ENCODE measurements at regions not wholly inside any gene's neighbourhood (a gene's known extent, or its start where the extent isn't known, plus 50 kb on each side); places are given as distances from the start of the nearest gene placed in this dataset.

- H3K9me3 ChIP-seq, result no peaks in the 10 kb centered on the region
- WGBS, result 76% methylated on average over 5 of the region's 5 CpGs
- H3K36me3 ChIP-seq, result no peaks in the 10 kb centered on the region
- DNase-seq (ENCODE audit: low spot score in 2 of 2), result no peak
- H3K4me1 ChIP-seq, result no peaks in the 10 kb centered on the region
- H3K27ac ChIP-seq, result no peak overlapping the region
- no peaks in the 10 kb centered on the region for H3K27me3 ChIP-seq
- no peak overlapping the region for H3K4me3 ChIP-seq
- no peak for TF ChIP-seq CTCF (IDR thresholded peaks at IDR 0.05)
Measured at GRCh38 chr2:16494836-16495508, 170.7 kb downstream of the CYRIA start.

- Histone ChIP-seq H3K27ac (no peak overlapping the region), H3K36me3 (no peaks in the 10 kb centered on the region), H3K4me3 (no peak overlapping the region), H3K27me3 (no peaks in the 10 kb centered on the region), H3K4me1 (no peaks in the 10 kb centered on the region), H3K9me3 (no peaks in the 10 kb centered on the region)
- no peak for TF ChIP-seq POLR2AphosphoS5 (IDR thresholded peaks at IDR 0.05)
- no peak for TF ChIP-seq CTCF (IDR thresholded peaks at IDR 0.05)
- no peak for TF ChIP-seq EP300 (IDR thresholded peaks at IDR 0.05)
- no peak for TF ChIP-seq POLR2A (IDR thresholded peaks at IDR 0.05)
- no peak for DNase-seq (ENCODE audit: low spot score in 2 of 2)
- WGBS, result 91% methylated on average over 3 of the region's 3 CpGs
Measured at GRCh38 chr2:16493788-16494187, 171.8 kb downstream of the CYRIA start.

GRCh38 chr2:16487686-16488085 is 177.9 kb downstream of the CYRIA start:
- 48% methylated on average over 4 of the region's 4 CpGs for WGBS
- TF ChIP-seq EP300 (IDR thresholded peaks at IDR 0.05) (no peak), POLR2A (IDR thresholded peaks at IDR 0.05) (no peak), CTCF (IDR thresholded peaks at IDR 0.05) (no peak), POLR2AphosphoS5 (IDR thresholded peaks at IDR 0.05) (no peak)
- Histone ChIP-seq H3K27me3 (no peaks in the 10 kb centered on the region), H3K9me3 (no peaks in the 10 kb centered on the region), H3K4me1 (no peaks in the 10 kb centered on the region), H3K36me3 (no peaks in the 10 kb centered on the region), H3K27ac (no peak overlapping the region), H3K4me3 (no peak overlapping the region)
- DNase-seq (ENCODE audit: low spot score in 2 of 2), result no peak

GRCh38 chr2:16485251-16485650 is 180.4 kb downstream of the CYRIA start:
- no peak overlapping the region for H3K27ac ChIP-seq
- no peak for DNase-seq (ENCODE audit: low spot score in 2 of 2)
- no peaks in the 10 kb centered on the region for H3K9me3 ChIP-seq
- H3K4me3 ChIP-seq, result no peak overlapping the region
- H3K36me3 ChIP-seq, result no peaks in the 10 kb centered on the region
- no peaks in the 10 kb centered on the region for H3K27me3 ChIP-seq
- no peaks in the 10 kb centered on the region for H3K4me1 ChIP-seq
- TF ChIP-seq CTCF (IDR thresholded peaks at IDR 0.05), result no peak
- TF ChIP-seq EP300 (IDR thresholded peaks at IDR 0.05), result no peak
- TF ChIP-seq POLR2A (IDR thresholded peaks at IDR 0.05), result no peak
- no peak for TF ChIP-seq POLR2AphosphoS5 (IDR thresholded peaks at IDR 0.05)
- 83% methylated on average over 2 of the region's 2 CpGs for WGBS

- 60% methylated on average over 5 of the region's 5 CpGs for WGBS
- H3K36me3 ChIP-seq, result no peaks in the 10 kb centered on the region
- no peak for TF ChIP-seq EP300 (IDR thresholded peaks at IDR 0.05)
- no peak for TF ChIP-seq POLR2A (IDR thresholded peaks at IDR 0.05)
- TF ChIP-seq CTCF (IDR thresholded peaks at IDR 0.05), result no peak
- TF ChIP-seq POLR2AphosphoS5 (IDR thresholded peaks at IDR 0.05), result no peak
- no peak overlapping the region for H3K4me3 ChIP-seq
- no peaks in the 10 kb centered on the region for H3K4me1 ChIP-seq
- no peaks in the 10 kb centered on the region for H3K9me3 ChIP-seq
- no peak overlapping the region for H3K27ac ChIP-seq
- no peaks in the 10 kb centered on the region for H3K27me3 ChIP-seq
- no peak for DNase-seq (ENCODE audit: low spot score in 2 of 2)
Measured at GRCh38 chr2:16482460-16482859, 183.2 kb downstream of the CYRIA start.
